HG03460 (cell line): ENCODE measurements at regions not wholly inside any gene's neighbourhood (a gene's known extent, or its start where the extent isn't known, plus 50 kb on each side); places are given as distances from the start of the nearest gene placed in this dataset.
"Not testable (repeated sequence)": the region's sequence is repeated elsewhere in the genome, so short reads cannot be mapped to it uniquely, and the experiment has no call there.

ENCODE experiments used
- ATAC-seq: cut with Tn5 transposase; IDR thresholded peaks from one replicate; pipeline ENCODE4 v1.9.1; 2021; ENCODE audit not compliant: unreplicated experiment

DNA sequence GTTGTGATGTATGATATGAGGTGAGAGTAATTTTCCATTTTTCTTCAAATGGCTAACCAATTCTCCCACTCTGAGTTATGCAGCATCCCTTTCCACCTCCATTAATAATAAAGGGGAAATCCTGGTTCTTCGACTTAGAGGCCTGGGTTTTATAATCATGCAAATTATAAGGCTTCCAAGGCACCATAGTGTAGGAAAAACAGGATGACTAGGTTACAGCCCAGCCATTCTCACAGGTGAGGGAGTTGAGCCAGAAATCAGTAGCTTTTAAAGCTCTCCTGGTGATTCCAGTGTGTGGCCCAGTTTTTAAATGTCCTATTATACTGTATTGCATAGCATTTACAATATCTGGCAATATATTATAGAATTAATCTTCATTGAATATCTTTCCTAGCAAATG is 203.1 kb downstream of the ARHGEF9 start:
- no peak for ATAC-seq

DNA sequence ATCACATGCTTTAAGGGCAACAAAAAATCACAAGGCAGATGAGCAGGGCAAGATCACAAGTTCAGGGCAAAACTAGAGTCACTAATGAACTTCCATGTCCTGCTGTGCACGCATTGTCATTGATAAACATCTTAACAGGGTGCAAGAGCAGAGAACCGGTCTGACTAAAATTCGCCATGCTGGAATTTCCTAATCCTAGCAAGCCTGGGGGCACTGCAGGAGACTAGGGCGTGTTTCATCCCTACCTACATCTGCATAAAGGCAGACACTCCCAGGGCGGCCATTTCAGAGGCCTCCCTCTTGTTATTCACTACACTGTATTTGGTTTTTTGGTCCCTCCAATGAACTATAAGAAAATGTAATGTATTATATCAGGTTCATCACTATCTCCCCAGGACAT is 203.6 kb downstream of the ARHGEF9 start:
- no peak for ATAC-seq

- no peak for ATAC-seq
Observed at GRCh38 chrX:63576533-63576932, 208.5 kb downstream of the ARHGEF9 start.

DNA sequence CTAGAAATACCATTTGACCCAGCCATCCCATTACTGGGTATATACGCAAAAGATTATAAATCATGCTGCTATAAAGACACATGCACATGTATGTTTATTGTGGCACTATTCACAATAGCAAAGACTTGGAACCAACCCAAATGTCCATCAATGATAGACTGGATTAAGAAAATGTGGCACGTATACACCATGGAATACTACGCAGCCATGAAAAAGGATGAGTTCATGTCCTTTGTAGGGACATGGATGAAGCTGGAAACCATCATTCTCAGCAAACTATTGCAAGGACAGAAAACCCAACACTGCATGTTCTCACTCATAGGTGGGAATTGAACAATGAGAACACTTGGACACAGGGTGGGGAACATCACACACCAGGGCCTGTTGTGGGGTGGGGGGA is 209.3 kb downstream of the ARHGEF9 start:
- not testable (repeated sequence) for ATAC-seq

GRCh38 chrX:63566856-63567255 is 215.7 kb upstream of the SPIN4 start:
- ATAC-seq = no peak

- no peak for ATAC-seq
Observed at GRCh38 chrX:63561425-63561824, 210.3 kb upstream of the SPIN4 start.

- peak; percentile 95 for ATAC-seq
Observed at GRCh38 chrX:63560601-63561218, 209.6 kb upstream of the SPIN4 start.

DNA sequence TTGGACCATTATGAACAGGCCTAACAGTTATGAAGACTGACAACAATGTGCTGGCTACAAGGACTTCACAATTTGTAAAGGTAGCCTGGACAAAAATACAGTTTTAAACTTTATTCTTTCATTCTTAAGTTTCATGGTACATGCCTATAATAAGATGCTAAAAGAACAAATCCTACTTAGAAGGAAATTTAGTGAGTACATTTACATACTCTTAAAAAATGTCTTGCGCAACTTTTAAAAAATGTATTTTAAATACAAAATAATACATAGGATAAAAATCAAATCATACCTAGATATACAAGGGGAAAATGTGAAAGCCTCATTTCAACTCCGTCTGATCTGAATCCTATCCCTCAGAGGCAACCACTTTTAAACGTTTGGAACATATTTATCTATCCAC is 200.7 kb upstream of the SPIN4 start:
- ATAC-seq = no peak

DNA sequence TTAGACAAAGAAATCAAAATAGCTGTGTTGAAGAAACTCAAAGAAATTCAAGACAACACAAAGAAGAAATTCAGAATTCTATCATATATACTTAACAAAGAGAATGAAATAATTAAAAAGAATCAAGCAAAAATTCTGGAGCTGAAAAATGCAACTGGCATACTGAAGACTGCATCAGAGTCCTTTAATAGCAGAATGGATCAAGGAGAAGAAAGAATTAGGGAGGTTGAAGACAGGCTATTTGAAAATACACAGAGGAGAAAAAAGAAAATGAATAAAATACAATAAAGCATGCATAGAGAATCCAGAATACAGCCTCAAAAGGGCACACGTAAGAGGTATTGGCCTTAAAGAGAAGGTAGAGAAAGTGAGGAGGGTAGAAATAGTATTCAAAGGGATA is 179.5 kb upstream of the SPIN4 start:
- ATAC-seq = no peak

GRCh38 chrX:63529961-63530360 is 178.8 kb upstream of the SPIN4 start:
- no peak for ATAC-seq

DNA sequence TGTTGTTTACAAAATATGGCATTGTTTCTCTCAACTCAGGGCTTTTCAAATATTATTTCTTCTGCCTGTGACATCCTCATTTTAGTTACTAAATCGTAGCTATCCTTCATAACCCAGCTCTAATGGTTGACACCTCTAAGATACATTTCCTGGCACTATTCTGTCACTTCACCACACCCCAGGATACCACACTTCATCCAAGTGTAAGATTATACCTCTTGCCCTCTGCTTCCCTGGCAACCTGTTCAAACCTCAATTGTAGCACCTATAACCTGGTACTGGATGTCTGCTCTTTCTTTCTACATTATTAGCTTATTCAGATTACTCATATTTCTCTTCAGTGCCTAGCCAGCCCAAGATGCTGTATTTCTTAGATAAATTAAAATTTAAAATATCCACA is 175.7 kb upstream of the SPIN4 start:
- no peak for ATAC-seq

DNA sequence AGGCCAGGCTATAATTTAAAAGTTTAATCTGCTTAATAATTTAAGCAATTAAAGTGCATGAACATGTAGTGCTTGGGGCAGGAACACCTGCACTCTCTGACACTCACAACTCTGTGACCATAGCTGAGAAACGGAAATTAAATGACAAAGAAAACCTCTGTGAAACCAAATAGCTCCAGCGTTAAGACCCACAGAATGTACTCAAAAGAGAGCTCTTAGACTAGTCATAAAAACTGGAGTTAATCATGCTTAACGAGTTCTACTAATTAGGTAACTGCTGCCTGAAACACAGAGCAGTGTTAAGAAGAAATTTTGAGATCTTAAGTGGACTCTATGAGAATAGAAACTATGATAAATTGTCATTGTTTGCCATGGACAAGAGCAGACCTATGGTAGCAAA is 174.4 kb upstream of the SPIN4 start:
- ATAC-seq = no peak

GRCh38 chrX:63519368-63519767 is 168.2 kb upstream of the SPIN4 start:
- not testable (repeated sequence) for ATAC-seq

- ATAC-seq = no peak
Observed at GRCh38 chrX:63514569-63515080, 163.5 kb upstream of the SPIN4 start.

- no peak for ATAC-seq
Observed at GRCh38 chrX:63513825-63514568, 162.9 kb upstream of the SPIN4 start.

DNA sequence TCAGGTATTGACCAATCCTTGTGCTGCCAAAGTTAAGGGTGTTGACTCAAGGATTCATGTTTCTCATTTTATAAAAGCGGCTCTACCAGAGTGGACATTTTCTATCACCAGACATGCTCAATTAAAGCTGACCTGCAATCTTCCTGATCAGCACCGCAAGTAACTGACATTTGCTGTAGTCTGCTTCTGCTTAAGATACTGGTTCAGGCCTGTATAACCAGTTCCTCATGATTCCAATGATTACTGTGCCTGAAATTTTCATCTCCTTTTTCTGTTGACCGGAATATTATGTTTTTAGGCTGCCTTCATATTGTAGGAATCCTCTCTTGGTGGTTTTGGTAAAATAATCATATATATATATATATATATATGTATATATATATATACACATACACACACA is 160.2 kb upstream of the SPIN4 start:
- no peak for ATAC-seq

GRCh38 chrX:63508668-63509067 is 157.5 kb upstream of the SPIN4 start:
- no peak for ATAC-seq

- no peak for ATAC-seq
Observed at GRCh38 chrX:63506320-63506719, 155.2 kb upstream of the SPIN4 start.

DNA sequence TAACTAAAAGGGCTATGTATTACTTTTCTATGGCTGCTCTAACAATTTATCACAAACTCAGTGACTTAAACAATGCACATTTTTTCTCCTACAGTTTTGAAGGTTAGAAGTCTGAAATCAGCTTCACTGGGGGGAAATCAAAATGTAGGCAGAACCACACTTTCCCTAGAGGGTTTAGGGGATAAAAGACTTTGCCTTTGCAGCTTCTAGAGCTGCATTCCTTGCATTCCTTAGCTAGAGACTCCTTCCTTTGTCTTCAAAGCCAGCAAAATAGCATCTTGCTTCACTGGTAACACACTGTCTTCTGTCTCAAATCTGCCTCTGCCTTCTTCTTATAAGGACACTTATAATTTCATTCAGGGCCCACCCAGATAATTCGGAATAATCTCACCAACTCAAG is 152.4 kb upstream of the SPIN4 start:
- ATAC-seq = no peak

DNA sequence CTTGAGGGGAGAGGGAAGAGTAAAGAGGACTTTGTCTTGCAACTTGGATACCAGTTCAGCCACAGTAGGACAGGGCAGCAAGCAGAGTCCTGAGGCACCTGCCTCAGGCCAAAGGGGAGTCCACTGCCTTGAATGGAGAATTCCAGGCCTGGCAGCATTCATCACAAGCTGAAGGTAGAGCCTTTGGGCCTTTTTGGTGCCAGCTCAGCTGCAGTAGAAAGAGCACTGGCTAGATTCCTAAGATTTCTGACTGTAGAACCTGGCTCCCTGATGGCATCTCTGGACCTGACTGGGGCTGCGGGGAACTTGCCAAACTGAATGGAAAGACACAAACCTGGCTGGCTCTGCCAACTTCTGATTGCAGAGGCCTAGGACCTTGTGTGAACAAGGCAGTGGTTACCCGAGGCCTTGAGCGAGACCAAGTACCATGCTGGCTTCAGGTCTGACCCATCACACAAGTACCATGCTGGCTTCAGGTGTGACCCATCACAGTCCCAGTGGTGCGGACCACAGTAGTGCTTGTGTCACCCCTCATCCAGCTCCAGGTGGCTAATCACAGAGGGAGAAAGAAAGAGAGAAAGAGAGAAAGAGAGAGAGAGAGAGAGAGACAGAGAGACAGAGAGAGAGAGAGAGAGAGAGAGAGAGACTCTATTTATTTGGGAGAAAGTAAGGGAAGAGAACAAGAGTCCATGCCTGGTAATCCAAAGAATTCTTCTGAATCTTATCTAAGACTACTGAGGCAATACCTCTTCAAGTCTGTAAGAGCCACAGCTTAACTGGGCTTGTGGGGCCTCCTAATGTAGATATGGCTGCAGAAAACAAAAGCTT is 137.6 kb upstream of the SPIN4 start:
- no peak for ATAC-seq

GRCh38 chrX:63475200-63475599 is 124.1 kb upstream of the SPIN4 start:
- no peak for ATAC-seq

- ATAC-seq = no peak
Observed at GRCh38 chrX:63471004-63471403, 119.9 kb upstream of the SPIN4 start.
